Ectodermal cell (in vitro differentiated cells): ENCODE measurements at regions not wholly inside any gene's neighbourhood (a gene's known extent, or its start where the extent isn't known, plus 50 kb on each side); places are given as distances from the start of the nearest gene placed in this dataset.
A peak's percentile ranks its signal among the peaks of the same experiment; 100 is the strongest.

ENCODE experiments used
- H3K27ac ChIP-seq: 2 replicates; pipeline ENCODE4 v1.7.0; 2013; ENCODE audit warnings: mild to moderate bottlenecking, low read depth, low read length; ENCODE audit not compliant: insufficient read depth, poor library complexity, severe bottlenecking
- H3K27me3 ChIP-seq: 2 replicates; pipeline ENCODE4 v1.7.0; 2013; ENCODE audit warnings: mild to moderate bottlenecking, low read length; ENCODE audit not compliant: insufficient read depth, control insufficient read depth, poor library complexity, severe bottlenecking
- H3K36me3 ChIP-seq: one replicate; pipeline ENCODE4 v1.7.0; 2013; ENCODE audit warnings: low read length; ENCODE audit not compliant: control insufficient read depth, insufficient read depth
- H3K4me1 ChIP-seq: one replicate; pipeline ENCODE4 v1.7.0; 2013; ENCODE audit warnings: low read length; ENCODE audit not compliant: control insufficient read depth, insufficient read depth
- H3K4me3 ChIP-seq: 2 replicates; pipeline ENCODE4 v1.7.0; 2013; ENCODE audit warnings: low read depth, low read length, control low read depth; ENCODE audit not compliant: insufficient read depth
- H3K9me3 ChIP-seq: 2 replicates; pipeline ENCODE4 v1.7.0; 2013; ENCODE audit warnings: mild to moderate bottlenecking, low read length, moderate library complexity; ENCODE audit not compliant: control insufficient read depth
- WGBS, 2 experiments: methylation state at CpG; one replicate each; pipeline ENCODE4 v1.1.7; 2013; ENCODE audit warnings: missing lambda C conversion rate in 2 of 2; 5-methylcytosine and 5-hydroxymethylcytosine counted together

- no peaks in the 10 kb centered on the region for H3K27me3 ChIP-seq
- H3K4me1 ChIP-seq, result no peaks in the 10 kb centered on the region
- H3K27ac ChIP-seq, result no peak overlapping the region
- H3K36me3 ChIP-seq, result no peaks in the 10 kb centered on the region
- H3K9me3 ChIP-seq, result no peaks in the 10 kb centered on the region
- 76% methylated on average over 2 of the region's 2 CpGs; no CpG with 5 or more reads in 1 of the 2 experiments for WGBS, 2 experiments
- no peak overlapping the region for H3K4me3 ChIP-seq
Measured at GRCh38 chr21:24714646-24715200, 892.6 kb downstream of the MRPL39 start.

- Histone ChIP-seq H3K27ac (no peak overlapping the region), H3K9me3 (no peaks in the 10 kb centered on the region), H3K27me3 (no peaks in the 10 kb centered on the region), H3K4me1 (no peaks in the 10 kb centered on the region), H3K4me3 (no peak overlapping the region), H3K36me3 (no peaks in the 10 kb centered on the region)
- WGBS, 2 experiments, result 85% methylated on average over 2 of the region's 2 CpGs
Measured at GRCh38 chr21:24705201-24705600, 902.1 kb downstream of the MRPL39 start.

DNA sequence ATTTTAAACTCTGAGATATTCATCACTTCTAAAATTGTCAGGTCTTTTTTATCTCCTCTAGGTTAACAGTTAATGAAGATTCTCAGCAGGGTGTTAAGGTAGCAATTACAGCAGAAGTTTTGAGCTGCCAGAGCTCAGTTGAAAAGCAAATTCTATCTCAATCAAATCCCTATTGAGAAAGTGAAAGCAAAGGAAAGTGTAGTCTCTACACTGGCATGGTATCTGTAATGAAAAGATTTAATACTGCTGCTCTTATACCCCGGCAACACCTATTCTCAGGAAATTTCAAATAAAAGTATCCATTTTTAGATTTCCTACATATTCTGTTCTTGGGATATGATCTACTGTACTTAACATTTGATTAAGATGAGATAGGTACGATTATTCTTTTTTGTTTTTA, 913.5 kb downstream of the MRPL39 start:
- no peaks in the 10 kb centered on the region for H3K27me3 ChIP-seq
- H3K27ac ChIP-seq, result no peak overlapping the region
- no CpG with 5 or more reads among the region's 2 CpGs for WGBS, 2 experiments
- H3K36me3 ChIP-seq, result no peaks in the 10 kb centered on the region
- no peaks in the 10 kb centered on the region for H3K9me3 ChIP-seq
- H3K4me3 ChIP-seq, result no peak overlapping the region
- H3K4me1 ChIP-seq, result no peaks in the 10 kb centered on the region

DNA sequence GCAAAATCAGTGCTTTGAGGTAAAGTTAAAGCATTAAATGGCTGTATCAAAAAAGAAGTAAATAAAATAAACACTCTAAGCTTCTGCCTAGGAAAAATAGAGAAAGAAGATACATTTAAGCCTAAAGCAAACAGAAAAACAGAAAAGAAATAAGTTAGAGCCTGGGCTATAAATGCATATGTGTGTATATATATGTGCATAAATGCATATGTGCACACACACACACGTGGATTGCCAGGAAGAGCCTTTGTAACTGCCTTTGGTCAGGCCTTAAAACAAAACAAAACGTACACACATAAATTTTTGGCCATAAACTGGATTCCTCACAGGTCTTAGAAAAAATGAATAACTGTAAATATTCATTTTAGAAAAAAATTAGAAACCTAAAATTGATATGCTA, 925.8 kb downstream of the MRPL39 start:
- no peak overlapping the region for H3K27ac ChIP-seq
- no peaks in the 10 kb centered on the region for H3K27me3 ChIP-seq
- 51 to 65% methylated on average over 2 of the region's 2 CpGs for WGBS, 2 experiments
- H3K4me3 ChIP-seq, result no peak overlapping the region
- no peaks in the 10 kb centered on the region for H3K4me1 ChIP-seq
- no peaks in the 10 kb centered on the region for H3K36me3 ChIP-seq
- H3K9me3 ChIP-seq, result no peaks in the 10 kb centered on the region

DNA sequence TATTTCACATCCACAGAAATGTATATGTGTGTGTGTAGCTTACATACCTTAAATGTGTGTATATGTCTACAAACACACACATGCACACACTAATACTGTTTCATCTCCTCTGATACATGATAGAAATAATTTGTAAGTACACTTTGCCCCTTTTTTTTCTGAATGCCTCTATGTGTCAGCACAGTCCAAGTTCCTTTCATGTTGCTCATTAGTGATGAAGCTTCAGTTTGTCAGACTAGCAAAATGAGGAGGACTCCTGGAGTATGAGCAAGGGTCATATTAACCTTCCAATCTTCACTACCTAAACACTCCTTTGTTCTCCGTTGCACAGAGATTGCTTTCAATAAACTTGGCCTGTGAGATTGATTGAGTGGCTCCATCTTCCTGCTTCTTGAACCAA, 935.4 kb downstream of the MRPL39 start:
- no peak overlapping the region for H3K27ac ChIP-seq
- no peaks in the 10 kb centered on the region for H3K27me3 ChIP-seq
- no peak overlapping the region for H3K4me3 ChIP-seq
- H3K9me3 ChIP-seq, result no peaks in the 10 kb centered on the region
- no peaks in the 10 kb centered on the region for H3K36me3 ChIP-seq
- 100% methylated on average over 1 of the region's 1 CpG for WGBS, 2 experiments
- H3K4me1 ChIP-seq, result no peaks in the 10 kb centered on the region

- no peak overlapping the region for H3K27ac ChIP-seq
- no peaks in the 10 kb centered on the region for H3K27me3 ChIP-seq
- H3K9me3 ChIP-seq, result no peaks in the 10 kb centered on the region
- no peak overlapping the region for H3K4me3 ChIP-seq
- H3K36me3 ChIP-seq, result no peaks in the 10 kb centered on the region
- no peaks in the 10 kb centered on the region for H3K4me1 ChIP-seq
Measured at GRCh38 chr21:24658926-24659325, 948.4 kb downstream of the MRPL39 start.

- H3K27ac ChIP-seq, result no peak overlapping the region
Measured at GRCh38 chr21:24658026-24658425, 949.3 kb downstream of the MRPL39 start.

DNA sequence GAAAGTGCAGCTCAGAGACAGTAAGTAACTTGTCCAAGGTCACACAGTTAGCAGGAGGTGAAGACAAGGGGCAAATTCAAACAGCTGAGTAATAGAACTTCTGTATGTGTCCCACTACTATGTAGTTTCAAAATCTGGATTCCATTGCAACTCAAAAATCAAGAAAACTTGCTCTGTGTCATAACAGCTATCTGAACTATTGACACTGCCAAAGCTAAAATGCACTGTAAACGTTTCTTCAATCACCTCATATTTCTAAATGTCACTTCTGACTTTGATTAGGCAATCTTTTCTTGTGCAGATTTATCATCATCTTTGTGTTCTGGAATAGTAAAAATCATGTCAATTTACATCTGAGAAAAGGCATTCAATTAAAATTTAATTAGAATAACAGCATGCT, 957.6 kb downstream of the MRPL39 start:
- H3K4me3 ChIP-seq, result no peak overlapping the region
- H3K27ac ChIP-seq, result no peak overlapping the region
- no peaks in the 10 kb centered on the region for H3K27me3 ChIP-seq
- H3K9me3 ChIP-seq, result no peaks in the 10 kb centered on the region
- no peaks in the 10 kb centered on the region for H3K4me1 ChIP-seq
- 74 to 78% methylated on average over 1 of the region's 1 CpG for WGBS, 2 experiments
- no peaks in the 10 kb centered on the region for H3K36me3 ChIP-seq

More at GRCh38 chr21:24658026-24658425, 949.3 kb downstream of the MRPL39 start:
- no peaks in the 10 kb centered on the region for H3K4me1 ChIP-seq
- H3K27me3 ChIP-seq, result no peaks in the 10 kb centered on the region
- WGBS, 2 experiments, result 83 to 88% methylated on average over 1 of the region's 1 CpG
- no peaks in the 10 kb centered on the region for H3K9me3 ChIP-seq
- H3K4me3 ChIP-seq, result no peak overlapping the region
- H3K36me3 ChIP-seq, result no peaks in the 10 kb centered on the region

DNA sequence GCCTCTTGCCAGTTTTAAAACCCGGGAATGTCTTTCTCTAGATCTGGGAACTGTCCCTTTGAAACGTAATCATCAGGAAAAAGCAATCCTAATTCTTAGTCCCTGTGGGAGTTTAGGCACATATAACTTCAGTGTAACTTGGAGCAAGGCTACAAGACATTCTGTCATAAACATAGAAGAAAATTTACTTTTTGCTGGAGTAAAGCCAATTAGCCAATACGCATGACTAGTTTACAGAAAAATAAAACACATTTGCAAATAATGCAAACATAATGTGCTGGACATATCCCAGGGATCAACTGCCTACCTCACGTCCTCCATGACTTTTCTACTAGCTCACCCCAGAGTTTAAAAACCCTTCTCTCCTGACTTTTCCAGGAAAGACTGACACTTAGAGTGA, 970.6 kb downstream of the MRPL39 start:
- peaks cover 4% of the 10 kb centered on the region for H3K4me1 ChIP-seq
- H3K9me3 ChIP-seq, result no peaks in the 10 kb centered on the region
- peak overlapping the region; percentile 75 for H3K27ac ChIP-seq
- no peaks in the 10 kb centered on the region for H3K36me3 ChIP-seq
- H3K27me3 ChIP-seq, result no peaks in the 10 kb centered on the region
- no peak overlapping the region for H3K4me3 ChIP-seq
- 73 to 83% methylated on average over 4 of the region's 4 CpGs for WGBS, 2 experiments

DNA sequence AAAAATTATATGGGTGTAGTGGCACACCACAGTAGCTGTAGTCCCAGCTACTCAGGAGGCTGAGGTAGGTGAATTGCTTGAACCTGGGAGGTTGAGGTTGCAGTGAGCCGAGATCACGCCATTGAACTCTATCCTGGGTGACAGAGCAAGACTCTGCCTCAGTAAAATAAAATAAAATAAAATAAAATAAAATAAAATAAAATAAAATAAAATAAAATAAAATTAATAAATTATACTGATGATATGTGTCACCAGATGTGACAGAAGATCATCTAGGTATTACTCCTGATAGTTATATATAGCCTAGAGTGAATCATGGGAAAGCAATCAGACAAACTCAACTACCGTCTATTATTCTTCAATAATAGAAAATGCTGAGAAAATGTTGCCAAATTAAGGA, 972.5 kb downstream of the MRPL39 start:
- Histone ChIP-seq H3K9me3 (no peaks in the 10 kb centered on the region), H3K4me3 (no peak overlapping the region), H3K4me1 (peaks cover 4% of the 10 kb centered on the region), H3K27me3 (no peaks in the 10 kb centered on the region), H3K27ac (no peak overlapping the region), H3K36me3 (no peaks in the 10 kb centered on the region)
- 83 to 100% methylated on average over 1 of the region's 3 CpGs for WGBS, 2 experiments

DNA sequence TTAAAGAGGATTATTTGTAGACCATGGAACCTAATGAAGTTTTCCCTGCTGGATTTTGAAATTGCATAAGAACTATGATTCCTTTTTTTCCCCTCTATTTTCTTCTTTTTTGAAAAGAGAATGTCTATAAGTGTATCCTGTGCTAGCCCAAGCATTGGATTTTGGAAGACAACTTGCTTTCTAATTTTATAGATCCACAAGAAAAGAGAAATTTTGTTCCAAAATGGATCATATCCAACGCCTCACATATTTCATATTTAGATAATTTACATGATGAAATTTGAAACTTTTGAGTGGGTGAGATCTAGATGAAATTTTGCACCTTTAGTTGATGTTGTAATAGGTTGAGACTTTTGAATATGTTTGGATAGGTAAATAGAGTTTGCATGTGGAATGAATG, 978.7 kb downstream of the MRPL39 start:
- no peaks in the 10 kb centered on the region for H3K9me3 ChIP-seq
- no peaks in the 10 kb centered on the region for H3K4me1 ChIP-seq
- H3K4me3 ChIP-seq, result no peak overlapping the region
- 80% methylated on average over 1 of the region's 1 CpG; no CpG with 5 or more reads in 1 of the 2 experiments for WGBS, 2 experiments
- no peak overlapping the region for H3K27ac ChIP-seq
- no peaks in the 10 kb centered on the region for H3K27me3 ChIP-seq
- no peaks in the 10 kb centered on the region for H3K36me3 ChIP-seq
